ENCODE measurements at regions not wholly inside any gene's neighbourhood (a gene's known extent, or its start where the extent isn't known, plus 50 kb on each side); places are given as distances from the start of the nearest gene placed in this dataset.

- TF ChIP-seq POLR2A (IDR thresholded peaks at IDR 0.05; ENCODE audit: low read length): no peak
- no peak for TF ChIP-seq GATA1 (IDR thresholded peaks at IDR 0.05; ENCODE audit: low read depth, low read length)
Measured at GRCh38 chr3:182637350-182638110, 155.8 kb upstream of the ATP11B start.
